Activated CD4-positive, CD25-positive, alpha-beta regulatory T cell treated with anti-CD3 and anti-CD28 coated beads, Interleukin-2, amount 50 U/mL, for 72 hours (primary cell): ENCODE measurements at regions not wholly inside any gene's neighbourhood (a gene's known extent, or its start where the extent isn't known, plus 50 kb on each side); places are given as distances from the start of the nearest gene placed in this dataset.
"Not testable (repeated sequence)": the region's sequence is repeated elsewhere in the genome, so short reads cannot be mapped to it uniquely, and the experiment has no call there.

Source experiments
- DNase-seq: peaks from one replicate; pipeline ENCODE4 v3.0.0; 2021

- not testable (repeated sequence) for DNase-seq
Measured at GRCh38 chr6:140704008-140704407, 1329.6 kb upstream of the CITED2 start.

- no peak for DNase-seq
Measured at GRCh38 chr6:140697585-140697984, 1323.1 kb upstream of the CITED2 start.

- DNase-seq, result no peak
Measured at GRCh38 chr6:140684776-140685550, 1310.5 kb upstream of the CITED2 start.

- no peak for DNase-seq
Measured at GRCh38 chr6:140677781-140678528, 1303.5 kb upstream of the CITED2 start.

GRCh38 chr6:140671926-140672325, 1297.5 kb upstream of the CITED2 start:
- DNase-seq, result no peak

- no peak for DNase-seq
Measured at GRCh38 chr6:140670021-140670420, 1295.6 kb upstream of the CITED2 start.

GRCh38 chr6:140669321-140669720, 1294.9 kb upstream of the CITED2 start:
- no peak for DNase-seq

GRCh38 chr6:140663772-140664171, 1289.3 kb upstream of the CITED2 start:
- no peak for DNase-seq

- DNase-seq, result no peak
Measured at GRCh38 chr6:140663094-140663493, 1288.6 kb upstream of the CITED2 start.

GRCh38 chr6:140661691-140662090, 1287.2 kb upstream of the CITED2 start:
- DNase-seq, result no peak

GRCh38 chr6:140660295-140660694, 1285.8 kb upstream of the CITED2 start:
- no peak for DNase-seq

- DNase-seq, result no peak
Measured at GRCh38 chr6:140653972-140654371, 1279.5 kb upstream of the CITED2 start.

- DNase-seq, result no peak
Measured at GRCh38 chr6:140653506-140653905, 1279.1 kb upstream of the CITED2 start.

- not testable (repeated sequence) for DNase-seq
Measured at GRCh38 chr6:140649502-140649901, 1275.1 kb upstream of the CITED2 start.

- DNase-seq, result not testable (repeated sequence)
Measured at GRCh38 chr6:140647322-140647721, 1272.9 kb upstream of the CITED2 start.

GRCh38 chr6:140644017-140644416, 1269.6 kb upstream of the CITED2 start:
- DNase-seq, result no peak

- DNase-seq, result no peak
Measured at GRCh38 chr6:140641412-140641811, 1267.0 kb upstream of the CITED2 start.

GRCh38 chr6:140636908-140637402, 1262.5 kb upstream of the CITED2 start:
- DNase-seq, result no peak

GRCh38 chr6:140636271-140636907, 1261.9 kb upstream of the CITED2 start:
- no peak for DNase-seq

- DNase-seq, result no peak
Measured at GRCh38 chr6:140627002-140627401, 1252.6 kb upstream of the CITED2 start.

GRCh38 chr6:140623498-140623897, 1249.0 kb upstream of the CITED2 start:
- no peak for DNase-seq

- no peak for DNase-seq
Measured at GRCh38 chr6:140620496-140620895, 1246.0 kb upstream of the CITED2 start.

GRCh38 chr6:140609956-140610355, 1235.5 kb upstream of the CITED2 start:
- no peak for DNase-seq

GRCh38 chr6:140609321-140609720, 1234.9 kb upstream of the CITED2 start:
- DNase-seq, result no peak
